Psoas muscle (tissue), 7 donors: ENCODE measurements at regions not wholly inside any gene's neighbourhood (a gene's known extent, or its start where the extent isn't known, plus 50 kb on each side); places are given as distances from the start of the nearest gene placed in this dataset.

ENCODE experiments used
- ATAC-seq, 4 donors: fragments of 200-7000 bp; cut with Tn5 transposase; one replicate each; pipeline ENCODE4 v1.9.1; 2020; ENCODE audit warnings: moderate library complexity in 3 of 4, mild to moderate bottlenecking in 2 of 4
- DNase-seq, 2 donors: peaks; one replicate each; pipeline ENCODE4 v3.0.0-alpha.2; 2020
- H3K27ac ChIP-seq: fragments of 200-600 bp; one replicate; pipeline ENCODE4 v1.8.0; 2022
- H3K27me3 ChIP-seq, 3 donors: fragments of 200-600 bp in 1 of 3; one replicate each; pipeline versions ENCODE4 v1.6.1 to v1.8.0; 2013 to 2022; ENCODE audit warnings: low read length in 2 of 3, mild to moderate bottlenecking in 2 of 3, moderate library complexity in 1 of 3; ENCODE audit not compliant: insufficient read depth in 3 of 3
- H3K36me3 ChIP-seq, 2 donors: fragments of 200-600 bp in 1 of 2; one replicate each; pipeline versions ENCODE4 v1.6.1 to v1.8.0; 2013 to 2022; ENCODE audit warnings: low read depth in 1 of 2, mild to moderate bottlenecking in 1 of 2, moderate library complexity in 1 of 2; ENCODE audit not compliant: insufficient read depth in 1 of 2
- H3K4me1 ChIP-seq: fragments of 200-600 bp; one replicate; pipeline ENCODE4 v1.8.0; 2022
- H3K4me3 ChIP-seq: fragments of 200-600 bp; one replicate; pipeline ENCODE4 v1.8.0; 2022; ENCODE audit warnings: mild to moderate bottlenecking
- H3K9me3 ChIP-seq: fragments of 200-600 bp; one replicate; pipeline ENCODE4 v1.8.0; 2022
- CTCF ChIP-seq: fragments of 200-600 bp; IDR thresholded peaks from one replicate; pipeline ENCODE4 v1.8.0; 2022; ENCODE audit warnings: antibody characterized with exemption
- WGBS, 3 donors: extraction: QIAGEN DNeasy Blood & Tissue Kit; methylation state at CpG; one replicate each; pipeline versions ENCODE4 v1.1.6 to v1.1.7; 2013; 5-methylcytosine and 5-hydroxymethylcytosine counted together
- intact Hi-C, 2 donors: fragments of 100-400 bp; cut with DNase I; formaldehyde crosslinking; loops; one replicate each; pipeline versions ENCODE4 v1.11.0 to v1.14.2; 2022
- donor health status: healthy with polysubstance abuse.
- donor health status: DM: no; HTN: no; CAD: no; lungs with moderate emphysema.
- donor health status: Bipolar disorder and iron deficiency.
- donor health status: healthy.
- donor health status: DM: yes; HTN: yes; CAD: no.
- donor health status: DM: no; HTN: no; CAD: no.
- donor health status: DM: yes; HTN: yes; CAD: no.

GRCh38 chr20:7500231-7500663 is 440.0 kb downstream of the HAO1 start:
- Histone ChIP-seq H3K4me3 (no peak overlapping the region), H3K27me3 (no peaks in the 10 kb centered on the region), H3K4me1 (no peaks in the 10 kb centered on the region), H3K27ac (no peak overlapping the region), H3K9me3 (no peaks in the 10 kb centered on the region), H3K36me3 (no peaks in the 10 kb centered on the region)
- intact Hi-C loops, result no loop called here
- ATAC-seq (no peak), DNase-seq (no peak)
- TF ChIP-seq CTCF, result no peak
- WGBS, 3 donors, result 83 to 87% (median 85%) methylated on average over 1 of the region's 1 CpG

- Histone ChIP-seq H3K27ac (no peak overlapping the region), H3K4me1 (no peaks in the 10 kb centered on the region), H3K4me3 (no peak overlapping the region), H3K9me3 (no peaks in the 10 kb centered on the region), H3K27me3 (no peaks in the 10 kb centered on the region), H3K36me3 (no peaks in the 10 kb centered on the region)
- 45 to 67% (median 53%) methylated on average over 3 of the region's 3 CpGs for WGBS, 3 donors
- ATAC-seq, result no peak
- DNase-seq, result no peak
- intact Hi-C loops, result no loop called here
- TF ChIP-seq CTCF, result no peak
Observed at GRCh38 chr20:7503501-7503900, 436.8 kb downstream of the HAO1 start.

- Histone ChIP-seq H3K27me3 (no peaks in the 10 kb centered on the region), H3K9me3 (no peaks in the 10 kb centered on the region)
Observed at GRCh38 chr20:7505152-7505834, 435.0 kb downstream of the HAO1 start.

GRCh38 chr20:7505835-7506221 is 434.4 kb downstream of the HAO1 start:
- Histone ChIP-seq H3K4me3 (no peak overlapping the region), H3K27ac (no peak overlapping the region), H3K4me1 (no peaks in the 10 kb centered on the region), H3K9me3 (no peaks in the 10 kb centered on the region), H3K36me3 (no peaks in the 10 kb centered on the region), H3K27me3 (no peaks in the 10 kb centered on the region)
- ATAC-seq (no peak), DNase-seq (no peak)
- WGBS, 3 donors, result 90 to 95% (median 94%) methylated on average over 4 of the region's 4 CpGs
- intact Hi-C loops, result loop anchor here in 1 of 2 donors (5.0 kb wide), 1 partner anchor 334 kb away; no protein-coding TSS in a partner anchor
- no peak for TF ChIP-seq CTCF

More at GRCh38 chr20:7505152-7505834, 435.0 kb downstream of the HAO1 start:
- no peak overlapping the region for H3K4me3 ChIP-seq
- intact Hi-C loops, result loop anchor here in 1 of 2 donors (5.0 kb wide), 1 partner anchor 333 kb away; no protein-coding TSS in a partner anchor
- DNase-seq (no peak), ATAC-seq (no peak)
- WGBS, 3 donors, result 74 to 81% (median 79%) methylated on average over 4 of the region's 4 CpGs
- no peak for TF ChIP-seq CTCF
- no peaks in the 10 kb centered on the region for H3K36me3 ChIP-seq
- no peak overlapping the region for H3K27ac ChIP-seq
- H3K4me1 ChIP-seq, result no peaks in the 10 kb centered on the region
